ENCODE measurements at regions not wholly inside any gene's neighbourhood (a gene's known extent, or its start where the extent isn't known, plus 50 kb on each side); places are given as distances from the start of the nearest gene placed in this dataset.

GRCh38 chr16:55076053-55076452, 145.4 kb downstream of the IRX5 start:
- H3K4me2 ChIP-seq (ENCODE audit: low read depth, low read length, poor library complexity, severe bottlenecking), result no peak overlapping the region
- no peak overlapping the region for H3K4me3 ChIP-seq (ENCODE audit: low read length, poor library complexity, severe bottlenecking)
- H3K9me3 ChIP-seq (ENCODE audit: insufficient read depth, low read depth, low read length), result no peaks in the 10 kb centered on the region
- no peaks in the 10 kb centered on the region for H3K79me2 ChIP-seq (ENCODE audit: insufficient read depth, low read length)
- no peaks in the 10 kb centered on the region for H4K20me1 ChIP-seq (ENCODE audit: insufficient read depth, low read length, poor library complexity, severe bottlenecking)
- TF ChIP-seq, protein P1, sequence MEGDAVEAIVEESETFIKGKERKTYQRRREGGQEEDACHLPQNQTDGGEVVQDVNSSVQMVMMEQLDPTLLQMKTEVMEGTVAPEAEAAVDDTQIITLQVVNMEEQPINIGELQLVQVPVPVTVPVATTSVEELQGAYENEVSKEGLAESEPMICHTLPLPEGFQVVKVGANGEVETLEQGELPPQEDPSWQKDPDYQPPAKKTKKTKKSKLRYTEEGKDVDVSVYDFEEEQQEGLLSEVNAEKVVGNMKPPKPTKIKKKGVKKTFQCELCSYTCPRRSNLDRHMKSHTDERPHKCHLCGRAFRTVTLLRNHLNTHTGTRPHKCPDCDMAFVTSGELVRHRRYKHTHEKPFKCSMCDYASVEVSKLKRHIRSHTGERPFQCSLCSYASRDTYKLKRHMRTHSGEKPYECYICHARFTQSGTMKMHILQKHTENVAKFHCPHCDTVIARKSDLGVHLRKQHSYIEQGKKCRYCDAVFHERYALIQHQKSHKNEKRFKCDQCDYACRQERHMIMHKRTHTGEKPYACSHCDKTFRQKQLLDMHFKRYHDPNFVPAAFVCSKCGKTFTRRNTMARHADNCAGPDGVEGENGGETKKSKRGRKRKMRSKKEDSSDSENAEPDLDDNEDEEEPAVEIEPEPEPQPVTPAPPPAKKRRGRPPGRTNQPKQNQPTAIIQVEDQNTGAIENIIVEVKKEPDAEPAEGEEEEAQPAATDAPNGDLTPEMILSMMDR (conservative IDR thresholded peaks at IDR 0.05; ENCODE audit: low read length), result no peak
- TF ChIP-seq EZH2phosphoT487 (IDR thresholded peaks at IDR 0.05; ENCODE audit: borderline replicate concordance), result no peak
- no peaks in the 10 kb centered on the region for H3F3A ChIP-seq (ENCODE audit: low read depth)
- no peaks in the 10 kb centered on the region for H3K9me2 ChIP-seq (replicated peaks; ENCODE audit: low read depth, low read length)
- H3K4me1 ChIP-seq (ENCODE audit: insufficient read depth, low read length, poor library complexity, severe bottlenecking), result no peaks in the 10 kb centered on the region
- H3K36me3 ChIP-seq (ENCODE audit: insufficient read depth, low read length), result no peaks in the 10 kb centered on the region
- no peak overlapping the region for H3K9ac ChIP-seq (ENCODE audit: low read depth, low read length, poor library complexity, severe bottlenecking)
- no peak overlapping the region for H2AFZ ChIP-seq (ENCODE audit: low read length)
- no peaks in the 10 kb centered on the region for H3K27me3 ChIP-seq (ENCODE audit: insufficient read depth, low read length, poor library complexity, severe bottlenecking)

DNA sequence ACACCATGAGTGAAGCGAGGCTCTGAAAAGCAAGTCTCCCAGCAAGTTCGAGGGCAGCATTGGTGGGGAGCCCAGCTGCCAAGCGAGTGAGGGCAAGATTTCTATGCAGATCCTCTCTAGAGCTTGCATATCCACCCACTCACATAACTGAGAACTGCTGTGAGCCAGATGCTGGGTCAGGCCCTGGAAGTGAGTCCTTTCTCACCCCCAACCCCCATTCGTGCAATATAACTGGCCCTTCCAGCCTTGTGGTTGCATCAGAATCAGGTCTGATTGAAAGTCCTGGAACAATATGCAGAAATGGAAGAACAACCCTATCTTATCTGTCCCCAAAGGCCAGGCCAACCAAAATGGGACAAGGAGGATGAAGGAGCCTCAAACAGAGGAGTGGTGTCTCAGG, 146.6 kb downstream of the IRX5 start:
- H3K4me1 ChIP-seq (ENCODE audit: insufficient read depth, low read length, poor library complexity, severe bottlenecking), result no peaks in the 10 kb centered on the region
- H3K9ac ChIP-seq (ENCODE audit: low read depth, low read length, poor library complexity, severe bottlenecking), result no peak overlapping the region
- no peaks in the 10 kb centered on the region for H3K9me2 ChIP-seq (replicated peaks; ENCODE audit: low read depth, low read length)
- H4K20me1 ChIP-seq (ENCODE audit: insufficient read depth, low read length, poor library complexity, severe bottlenecking), result no peaks in the 10 kb centered on the region
- no peak overlapping the region for H2AFZ ChIP-seq (ENCODE audit: low read length)
- no peak for TF ChIP-seq EZH2phosphoT487 (IDR thresholded peaks at IDR 0.05; ENCODE audit: borderline replicate concordance)
- TF ChIP-seq, protein P1 (conservative IDR thresholded peaks at IDR 0.05; ENCODE audit: low read length), result no peak
- H3K4me2 ChIP-seq (ENCODE audit: low read depth, low read length, poor library complexity, severe bottlenecking), result no peak overlapping the region
- no peaks in the 10 kb centered on the region for H3K36me3 ChIP-seq (ENCODE audit: insufficient read depth, low read length)
- no peak overlapping the region for H3K4me3 ChIP-seq (ENCODE audit: low read length, poor library complexity, severe bottlenecking)
- no peaks in the 10 kb centered on the region for H3F3A ChIP-seq (ENCODE audit: low read depth)
- no peaks in the 10 kb centered on the region for H3K79me2 ChIP-seq (ENCODE audit: insufficient read depth, low read length)
- no peaks in the 10 kb centered on the region for H3K27me3 ChIP-seq (ENCODE audit: insufficient read depth, low read length, poor library complexity, severe bottlenecking)
- no peaks in the 10 kb centered on the region for H3K9me3 ChIP-seq (ENCODE audit: insufficient read depth, low read depth, low read length)

DNA sequence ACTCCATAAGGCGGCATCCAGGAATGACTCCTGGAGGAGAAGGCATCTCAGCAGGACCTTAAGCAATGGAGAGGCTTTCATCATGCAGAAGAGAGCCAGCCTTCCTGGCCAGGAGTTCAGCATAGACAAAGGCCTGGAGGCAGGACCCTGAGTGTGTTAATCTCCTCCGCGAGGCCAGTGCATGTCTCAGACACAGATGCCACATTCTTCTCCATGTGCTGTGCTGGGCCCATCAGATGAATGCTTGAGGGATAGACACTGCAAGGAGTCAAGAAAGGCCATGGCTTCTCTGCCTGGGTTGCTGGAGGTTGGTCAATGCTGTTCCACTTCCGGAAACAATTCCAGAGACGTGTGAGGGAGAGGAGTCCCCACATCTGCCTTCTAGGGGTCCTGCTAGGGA, 147.5 kb downstream of the IRX5 start:
- no peak overlapping the region for H2AFZ ChIP-seq (ENCODE audit: low read length)
- no peak overlapping the region for H3K9ac ChIP-seq (ENCODE audit: low read depth, low read length, poor library complexity, severe bottlenecking)
- H3K9me3 ChIP-seq (ENCODE audit: insufficient read depth, low read depth, low read length), result no peaks in the 10 kb centered on the region
- H3K27me3 ChIP-seq (ENCODE audit: insufficient read depth, low read length, poor library complexity, severe bottlenecking), result no peaks in the 10 kb centered on the region
- H3K4me3 ChIP-seq (ENCODE audit: low read length, poor library complexity, severe bottlenecking), result no peak overlapping the region
- H3K9me2 ChIP-seq (replicated peaks; ENCODE audit: low read depth, low read length), result no peaks in the 10 kb centered on the region
- no peaks in the 10 kb centered on the region for H4K20me1 ChIP-seq (ENCODE audit: insufficient read depth, low read length, poor library complexity, severe bottlenecking)
- TF ChIP-seq EZH2phosphoT487 (IDR thresholded peaks at IDR 0.05; ENCODE audit: borderline replicate concordance), result no peak
- TF ChIP-seq, protein P1 (conservative IDR thresholded peaks at IDR 0.05; ENCODE audit: low read length), result no peak
- H3K4me1 ChIP-seq (ENCODE audit: insufficient read depth, low read length, poor library complexity, severe bottlenecking), result no peaks in the 10 kb centered on the region
- no peaks in the 10 kb centered on the region for H3K79me2 ChIP-seq (ENCODE audit: insufficient read depth, low read length)
- H3K4me2 ChIP-seq (ENCODE audit: low read depth, low read length, poor library complexity, severe bottlenecking), result no peak overlapping the region
- no peaks in the 10 kb centered on the region for H3F3A ChIP-seq (ENCODE audit: low read depth)
- H3K36me3 ChIP-seq (ENCODE audit: insufficient read depth, low read length), result no peaks in the 10 kb centered on the region

All from Loucy (cell line).